Gastrocnemius medialis (tissue), 4 donors: ENCODE measurements at regions not wholly inside any gene's neighbourhood (a gene's known extent, or its start where the extent isn't known, plus 50 kb on each side); places are given as distances from the start of the nearest gene placed in this dataset.

Experiments
- CTCF ChIP-seq, 5 experiments: fragments of 450-650 bp in 3 of 5; fragments of 200-600 bp in 2 of 5; sonication (generic) in 2 of 5; IDR thresholded peaks in 4 of 5; conservative IDR thresholded peaks in 1 of 5; 1 replicate in 4 of 5; 2 replicates in 1 of 5; pipeline ENCODE4 v1.5.1; 2016 to 2019; ENCODE audit warnings: antibody characterized with exemption in 5 of 5, mild to moderate bottlenecking in 3 of 5, moderate library complexity in 3 of 5
- POLR2A ChIP-seq, 2 donors: fragments of 450-650 bp; IDR thresholded peaks; one replicate each; pipeline ENCODE4 v1.6.1; 2017; ENCODE audit warnings: antibody characterized with exemption in 2 of 2, mild to moderate bottlenecking in 2 of 2, moderate library complexity in 2 of 2

GRCh38 chr1:34653110-34653509 is 101.7 kb upstream of the GJB5 start:
- TF ChIP-seq CTCF (IDR thresholded peaks at IDR 0.05 in 4 of 5, conservative IDR thresholded peaks at IDR 0.05 in 1 of 5): no peak
- no peak for TF ChIP-seq POLR2A (IDR thresholded peaks at IDR 0.05)
